IPS DF 19.7 (cell line): ENCODE measurements at regions not wholly inside any gene's neighbourhood (a gene's known extent, or its start where the extent isn't known, plus 50 kb on each side); places are given as distances from the start of the nearest gene placed in this dataset.
"Not testable (repeated sequence)": the region's sequence is repeated elsewhere in the genome, so short reads cannot be mapped to it uniquely, and the experiment has no call there.

Experiments
- DNase-seq: peaks from one replicate; pipeline ENCODE4 v3.0.0-alpha.2; 2013; ENCODE audit warnings: low read depth, low spot score

DNA sequence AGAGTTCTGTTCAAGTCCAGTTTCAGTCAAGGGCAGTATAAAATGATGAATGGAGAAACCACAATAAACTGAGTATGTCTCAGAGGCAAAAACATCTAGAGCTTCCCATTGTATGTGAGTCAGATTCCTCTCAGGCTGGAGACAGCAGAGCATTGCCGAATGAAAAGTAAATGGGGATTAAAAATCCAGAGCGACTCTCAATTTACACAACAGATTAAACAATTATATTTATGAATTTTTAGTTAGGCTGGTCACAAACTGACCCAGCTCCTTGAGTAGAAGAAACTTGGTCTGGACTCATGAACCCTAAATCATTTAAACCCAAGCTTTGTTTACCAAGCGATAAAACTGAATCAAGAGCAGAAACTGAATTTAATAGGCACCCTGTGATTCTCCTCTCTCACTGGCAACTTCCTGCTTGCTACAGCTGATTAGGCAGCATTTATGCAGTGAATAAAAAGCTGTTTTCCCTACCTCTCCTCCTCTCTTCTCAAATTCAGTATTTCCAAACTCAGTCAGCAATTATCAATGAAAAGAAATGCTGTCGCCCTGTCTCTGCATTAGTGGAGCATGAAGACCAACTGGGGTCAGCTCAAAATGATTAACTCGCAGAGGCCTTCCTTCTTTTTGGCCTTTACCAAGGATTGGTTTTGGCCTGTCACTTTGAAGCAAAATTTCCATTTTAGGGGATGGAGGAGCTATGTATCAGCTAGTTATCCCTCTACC is 568.0 kb downstream of the PDHA2 start:
- no peak for DNase-seq

DNA sequence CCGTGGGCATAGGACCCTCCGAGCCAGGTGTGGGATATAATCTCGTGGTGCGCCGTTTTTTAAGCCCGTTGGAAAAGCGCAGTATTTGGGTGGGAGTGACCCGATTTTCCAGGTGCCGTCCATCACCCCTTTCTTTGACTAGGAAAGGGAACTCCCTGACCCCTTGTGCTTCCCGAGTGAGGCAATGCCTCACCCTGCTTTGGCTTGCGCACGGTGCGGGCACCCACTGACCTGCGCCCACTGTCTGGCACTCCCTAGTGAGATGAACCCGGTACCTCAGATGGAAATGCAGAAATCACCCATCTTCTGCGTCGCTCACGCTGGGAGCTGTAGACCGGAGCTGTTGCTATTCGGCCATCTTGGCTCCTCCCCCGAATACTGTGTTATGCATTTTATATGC is 575.0 kb downstream of the PDHA2 start:
- DNase-seq, result not testable (repeated sequence)

DNA sequence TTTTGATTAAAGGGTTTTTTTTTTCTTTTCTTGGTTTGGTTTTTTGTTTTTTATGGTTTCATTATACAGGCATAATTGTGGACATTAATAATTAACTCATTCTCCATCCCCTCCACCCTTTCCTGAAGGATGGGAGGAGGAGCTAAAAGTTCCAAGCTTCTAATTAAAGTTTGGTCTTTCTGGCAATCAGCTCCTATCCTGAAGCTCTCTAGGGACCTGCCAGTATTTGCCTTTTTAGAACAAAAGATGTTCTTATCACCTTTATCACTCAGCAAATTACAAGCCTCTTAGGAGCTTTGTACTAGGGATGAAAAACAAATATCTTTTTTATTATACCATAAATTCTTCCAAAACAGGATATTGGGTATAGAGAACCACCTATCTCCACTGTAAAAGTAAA is 589.8 kb downstream of the PDHA2 start:
- DNase-seq, result no peak

DNA sequence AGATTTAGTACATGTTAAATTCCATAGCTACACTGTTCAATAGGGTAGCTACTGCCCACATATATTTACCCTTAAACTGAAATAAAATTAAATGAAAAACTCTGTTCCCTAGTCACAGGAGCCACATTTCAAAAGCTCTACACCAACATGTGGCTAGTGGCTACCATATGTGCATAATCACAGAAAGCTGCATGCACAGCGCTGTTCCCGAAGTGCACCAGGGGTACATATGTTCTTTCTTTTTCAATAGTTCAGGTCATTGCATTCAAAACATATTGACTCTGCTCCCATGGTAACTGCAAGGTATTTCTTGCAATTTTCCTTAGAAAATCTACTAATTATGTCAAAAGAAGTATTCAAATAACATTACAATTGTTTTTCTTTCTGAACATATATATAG is 591.2 kb downstream of the PDHA2 start:
- DNase-seq, result no peak

DNA sequence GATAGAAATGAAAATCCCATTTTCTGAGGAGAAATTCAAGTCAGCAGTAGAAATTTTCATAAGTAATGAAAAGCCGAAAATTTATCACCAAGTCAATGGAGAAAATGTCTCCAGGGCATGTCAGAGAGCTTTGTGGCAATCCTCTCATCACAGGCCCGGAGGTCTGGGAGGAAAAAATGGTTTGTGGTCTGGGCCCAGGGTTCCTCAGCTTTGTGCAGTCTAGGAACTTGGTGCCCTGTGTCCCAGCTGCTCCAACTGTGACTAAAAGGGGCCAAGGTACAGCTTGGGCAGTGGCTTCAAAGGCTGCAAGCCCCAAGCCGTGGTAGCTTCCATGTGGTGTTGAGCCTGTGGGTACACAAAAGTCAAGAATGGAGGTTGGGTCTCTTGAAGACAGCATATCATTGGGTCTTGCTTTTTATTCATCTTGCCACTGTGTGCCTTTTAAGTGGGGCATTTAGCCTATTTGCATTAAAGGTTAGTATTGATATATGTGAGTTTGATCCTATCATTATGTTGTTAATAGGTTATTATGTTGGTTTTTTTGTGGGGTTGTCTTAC is 608.5 kb downstream of the PDHA2 start:
- no peak for DNase-seq

DNA sequence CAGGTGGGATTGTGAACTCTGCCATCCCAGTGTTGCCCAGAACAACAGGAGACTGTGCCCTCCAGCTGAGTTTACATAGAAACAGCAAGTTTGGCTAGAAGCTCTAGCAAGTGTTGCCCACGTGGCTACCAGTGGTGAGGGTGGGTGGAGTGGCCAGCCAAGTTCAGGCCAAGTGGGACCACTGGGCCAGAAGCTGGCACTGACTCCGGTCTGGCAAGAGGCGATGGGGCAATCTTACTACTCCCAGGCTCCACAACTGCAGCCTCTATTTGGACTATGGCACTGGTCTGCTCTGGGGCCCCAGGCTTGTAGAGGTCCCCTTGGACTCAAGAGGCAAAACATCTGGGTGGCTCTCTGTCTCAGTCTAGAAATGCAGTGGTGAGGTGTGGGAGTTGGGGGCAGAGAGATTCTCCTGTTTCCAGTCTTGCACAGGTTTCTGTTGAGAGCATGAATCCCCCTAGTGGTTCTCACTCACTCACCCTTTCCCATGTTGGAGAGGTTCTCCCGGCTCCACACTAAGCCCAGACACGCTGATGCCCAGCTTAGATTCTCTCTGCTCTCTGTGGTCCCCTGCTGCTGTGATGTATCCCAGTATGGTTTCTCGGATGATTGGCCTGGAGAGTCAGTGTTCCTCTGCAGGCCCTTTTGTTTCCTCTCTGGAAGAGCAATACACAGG is 615.3 kb downstream of the PDHA2 start:
- DNase-seq, result no peak

DNA sequence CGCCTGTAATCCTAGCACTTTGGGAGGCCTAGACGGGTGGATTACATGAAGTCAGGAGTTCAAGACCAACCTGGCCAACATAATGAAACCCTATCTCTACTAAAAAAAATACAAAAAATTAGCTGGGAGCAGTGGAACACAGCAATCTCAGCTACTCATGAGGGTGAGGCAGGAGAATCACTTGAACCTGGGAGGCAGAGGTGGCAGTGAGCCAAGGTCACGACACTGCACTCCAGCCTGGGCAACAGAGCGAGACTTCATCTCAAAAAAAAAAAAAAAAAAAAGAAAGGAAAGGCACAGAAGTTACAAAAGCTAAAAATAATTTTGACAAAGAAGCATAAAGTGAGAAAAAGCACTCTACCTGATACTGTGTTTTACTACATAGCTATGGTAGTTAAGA is 618.1 kb downstream of the PDHA2 start:
- DNase-seq, result not testable (repeated sequence)

DNA sequence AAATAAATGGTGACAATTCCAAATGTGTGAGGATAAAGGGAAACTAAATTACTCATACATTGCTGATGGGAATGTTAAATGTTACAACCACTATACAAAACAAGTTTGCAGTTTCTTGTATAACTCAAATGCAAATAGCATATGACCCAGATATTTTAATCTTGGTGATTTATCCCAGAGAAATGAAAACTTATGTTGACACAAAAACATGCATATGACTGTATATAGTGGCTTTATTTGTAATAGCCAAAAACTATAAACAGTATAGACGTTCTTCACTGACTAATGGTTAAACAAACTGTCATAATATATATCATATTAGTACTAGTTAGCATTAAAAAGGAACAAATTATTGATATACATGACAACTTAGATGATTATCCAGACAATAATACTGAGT is 619.2 kb downstream of the PDHA2 start:
- DNase-seq, result no peak

DNA sequence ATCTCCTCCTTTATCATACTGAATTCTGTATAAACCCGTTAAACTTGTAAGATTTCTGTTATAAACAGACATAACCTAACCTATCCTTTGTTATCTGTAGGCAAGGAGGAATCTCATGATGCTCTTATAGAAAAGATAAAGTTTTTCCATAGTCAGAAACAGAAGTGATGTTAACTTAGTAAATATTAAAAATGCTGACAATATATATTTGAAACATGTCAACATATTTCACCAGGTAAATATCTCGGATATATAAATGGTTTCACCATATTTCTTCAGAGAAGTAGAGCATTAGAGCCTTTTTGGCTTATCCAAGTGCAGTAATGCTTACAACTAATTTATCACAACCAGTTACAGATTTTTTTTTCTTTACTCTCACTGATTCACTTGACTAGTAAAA is 625.9 kb downstream of the PDHA2 start:
- no peak for DNase-seq

DNA sequence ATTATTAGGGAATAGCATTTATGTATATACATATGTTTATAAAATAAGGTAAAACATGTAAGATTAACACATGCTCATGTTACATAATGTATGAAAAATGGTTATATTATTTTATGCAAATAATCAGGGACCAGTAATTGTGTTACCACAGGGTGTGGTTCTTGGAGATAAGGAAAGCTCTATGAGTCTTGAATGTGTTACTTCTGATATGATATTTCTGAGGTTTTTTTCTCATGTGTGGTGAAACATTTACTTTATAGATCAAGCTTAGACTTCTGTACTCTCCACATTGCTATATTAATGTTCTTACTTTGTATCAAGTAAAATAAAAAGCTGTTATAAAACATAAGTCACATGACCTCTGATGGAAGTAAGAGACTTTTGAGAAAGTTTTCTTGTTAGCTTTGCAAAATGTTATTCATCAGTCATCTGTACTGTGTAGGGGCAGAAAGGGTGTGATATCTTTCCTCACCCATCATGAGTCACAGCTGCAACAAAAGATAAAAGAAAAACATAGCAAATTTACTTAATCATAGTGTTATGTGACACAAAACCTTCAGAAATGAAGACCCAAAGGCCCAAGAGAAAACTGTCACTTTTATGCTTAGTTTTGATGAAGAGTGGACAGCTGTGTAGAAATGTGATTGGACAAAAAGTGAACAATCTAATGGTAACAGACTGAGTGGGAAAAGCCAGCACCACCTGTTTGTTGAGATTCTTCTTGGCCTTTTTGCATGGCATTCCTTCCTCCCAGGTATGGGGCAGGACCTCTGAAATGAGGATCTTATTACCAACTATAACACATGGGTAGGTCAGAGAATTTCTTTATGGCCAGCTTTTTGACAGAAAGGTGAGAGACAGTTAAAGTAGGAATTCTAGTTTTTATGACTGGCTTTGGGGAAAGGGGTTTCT is 632.3 kb downstream of the PDHA2 start:
- no peak for DNase-seq

DNA sequence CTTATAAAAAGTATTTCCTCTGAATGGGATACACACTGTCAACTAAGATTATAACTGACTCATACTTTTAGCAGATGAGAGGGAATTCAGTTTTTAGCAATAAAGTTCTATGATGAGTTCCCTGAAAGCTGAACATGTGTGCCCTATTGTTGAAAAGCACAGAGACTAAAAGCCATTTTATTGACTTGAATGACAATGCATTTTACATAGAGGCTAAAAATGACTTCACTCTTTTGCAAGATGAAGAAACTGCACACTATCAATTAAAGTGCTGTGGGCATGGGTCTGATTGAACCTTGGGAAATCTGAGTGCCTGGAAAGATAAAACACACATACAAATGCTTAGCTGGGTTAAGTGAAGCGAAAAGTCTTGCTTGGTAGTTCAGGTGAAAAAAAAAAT is 633.4 kb downstream of the PDHA2 start:
- DNase-seq, result no peak

DNA sequence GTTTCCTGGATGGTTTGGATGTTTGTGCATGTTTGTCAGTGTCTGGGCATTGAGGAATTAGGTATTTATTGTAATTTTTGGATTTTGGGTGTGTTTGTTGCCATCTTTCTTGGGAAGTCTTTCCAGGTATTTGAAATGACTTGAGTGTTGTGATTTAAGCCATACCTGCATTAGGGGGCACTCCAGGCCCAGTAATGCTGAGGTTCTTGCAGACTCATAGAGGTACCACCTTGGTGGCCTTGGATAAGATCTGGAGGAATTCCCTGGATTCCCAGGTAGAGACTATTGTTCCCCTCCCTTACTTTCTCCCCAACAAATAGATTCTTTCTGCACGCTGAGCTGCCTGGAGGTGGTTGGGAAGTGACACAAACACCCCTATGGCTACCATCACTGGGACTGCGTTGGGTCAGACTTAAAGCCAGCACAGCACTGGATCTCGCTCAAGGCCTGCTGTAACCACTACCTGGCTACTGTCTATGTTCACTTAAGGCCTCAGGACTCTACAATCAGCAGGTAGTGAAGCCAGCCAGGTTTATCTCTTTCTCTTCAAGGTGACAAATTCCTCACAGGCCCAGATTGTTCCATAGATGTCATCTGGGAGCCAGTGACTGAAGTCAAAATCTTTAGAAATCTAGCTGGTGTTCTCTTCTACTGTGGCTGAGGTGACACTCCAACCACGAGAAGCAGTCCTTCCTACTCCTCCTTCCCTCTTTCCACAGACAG is 643.6 kb downstream of the PDHA2 start:
- peak; percentile 25 for DNase-seq

DNA sequence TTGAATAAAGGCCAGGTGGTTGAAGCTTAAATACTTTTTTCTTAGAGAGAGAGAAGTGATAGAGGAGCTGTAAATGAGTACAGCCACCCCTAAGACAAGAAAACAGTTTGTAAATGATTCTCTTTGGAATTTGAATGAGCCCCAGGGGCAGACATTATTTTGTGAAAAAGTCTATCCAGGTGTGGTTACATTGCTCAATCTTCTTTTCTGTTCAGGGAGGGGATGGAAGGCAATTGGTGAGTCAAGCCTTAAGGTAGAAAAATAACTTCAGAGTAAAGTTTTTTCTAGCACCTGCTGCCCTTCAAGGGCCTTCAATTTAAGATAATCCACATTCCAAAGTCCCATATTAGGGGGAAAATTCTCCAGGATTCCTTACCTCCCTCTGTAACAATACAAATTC is 646.7 kb downstream of the PDHA2 start:
- no peak for DNase-seq

DNA sequence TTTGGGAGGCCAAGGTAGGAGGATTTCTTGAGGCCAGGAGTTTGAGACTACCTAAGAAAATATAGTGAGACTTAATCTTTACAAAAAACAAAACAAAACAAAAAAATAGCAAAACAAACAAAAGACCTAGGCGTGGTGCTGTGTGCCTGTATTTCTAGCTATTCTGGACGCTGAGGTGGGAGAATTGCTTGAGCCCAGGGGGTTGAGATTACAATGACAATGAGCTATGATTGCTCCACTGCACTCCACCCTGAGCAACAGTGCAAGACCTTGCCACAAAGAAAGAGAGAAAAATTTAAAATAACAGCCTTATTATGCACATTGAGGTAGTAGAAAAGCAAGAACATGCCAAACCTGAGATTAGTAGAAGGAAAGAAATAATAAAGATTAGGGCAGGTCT is 657.7 kb downstream of the PDHA2 start:
- DNase-seq, result no peak

DNA sequence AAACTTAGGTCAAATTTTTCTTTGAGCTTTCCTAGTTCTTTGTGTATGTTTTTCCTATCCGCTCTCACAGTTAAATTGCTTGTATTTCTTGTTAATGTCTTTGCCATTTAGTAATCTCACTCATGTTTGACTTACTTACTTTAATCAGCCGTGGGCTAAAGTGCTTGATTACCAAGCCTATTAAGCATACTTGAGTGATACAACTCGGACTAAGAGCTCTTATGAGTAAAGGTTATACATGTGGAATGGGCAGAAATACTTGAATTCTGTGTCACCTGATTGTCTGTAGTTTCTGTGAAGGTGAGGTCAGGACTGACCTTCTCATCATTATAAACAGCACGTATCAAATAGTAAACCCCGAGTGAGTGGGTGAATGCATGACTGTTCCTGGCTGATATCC is 664.5 kb downstream of the PDHA2 start:
- no peak for DNase-seq

DNA sequence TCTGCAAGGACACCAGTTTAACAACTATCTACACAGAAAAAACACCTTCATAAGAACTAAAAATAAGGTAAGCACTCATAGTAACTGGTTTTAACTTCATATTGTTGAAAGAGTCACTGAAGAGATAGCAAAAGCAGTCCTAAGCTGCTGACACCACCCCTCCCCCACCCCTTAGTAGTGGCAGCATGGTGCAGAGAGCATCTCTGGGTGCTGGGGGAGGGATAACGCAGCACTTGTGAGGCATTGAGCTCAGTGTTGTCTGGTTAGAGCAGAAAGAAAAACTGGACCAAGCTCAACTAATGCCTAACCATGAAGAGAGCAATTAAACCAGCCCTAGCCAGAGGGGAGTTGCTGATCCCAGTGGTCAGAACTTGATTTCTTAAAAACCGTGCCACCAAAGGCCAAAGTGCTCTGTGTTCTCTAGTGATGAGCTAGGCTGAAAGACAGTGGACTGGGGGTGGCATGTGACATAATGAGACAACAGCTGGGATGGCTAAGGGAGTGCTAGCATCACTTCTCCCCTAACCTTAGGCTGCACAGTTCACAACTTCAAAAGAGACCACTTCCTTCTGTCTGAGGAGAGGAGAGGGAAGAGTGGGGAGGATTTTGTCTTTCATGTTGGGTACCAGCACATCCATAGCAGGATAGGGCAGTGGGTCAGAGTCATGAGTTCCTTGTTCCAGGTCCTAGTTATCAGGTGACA is 669.3 kb downstream of the PDHA2 start:
- DNase-seq, result no peak

DNA sequence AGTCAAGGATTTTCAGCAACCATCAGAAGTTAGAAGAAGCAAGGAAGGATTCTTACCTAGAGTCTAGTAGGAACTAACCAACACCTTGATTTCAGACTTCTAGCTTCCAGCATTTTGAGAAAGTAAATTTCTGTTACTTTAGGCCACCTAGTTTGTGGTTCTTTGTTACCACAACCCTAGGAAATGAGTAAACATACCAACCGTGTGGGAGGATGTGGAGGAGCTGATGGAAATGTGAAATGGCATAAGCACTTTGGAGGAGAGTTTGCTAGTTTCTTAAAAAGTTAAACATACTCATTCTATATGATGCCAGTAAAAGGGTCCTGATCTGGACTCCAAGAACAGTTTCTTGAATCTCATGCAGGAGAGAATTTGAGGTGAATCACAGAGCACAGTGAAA is 679.4 kb downstream of the PDHA2 start:
- no peak for DNase-seq

DNA sequence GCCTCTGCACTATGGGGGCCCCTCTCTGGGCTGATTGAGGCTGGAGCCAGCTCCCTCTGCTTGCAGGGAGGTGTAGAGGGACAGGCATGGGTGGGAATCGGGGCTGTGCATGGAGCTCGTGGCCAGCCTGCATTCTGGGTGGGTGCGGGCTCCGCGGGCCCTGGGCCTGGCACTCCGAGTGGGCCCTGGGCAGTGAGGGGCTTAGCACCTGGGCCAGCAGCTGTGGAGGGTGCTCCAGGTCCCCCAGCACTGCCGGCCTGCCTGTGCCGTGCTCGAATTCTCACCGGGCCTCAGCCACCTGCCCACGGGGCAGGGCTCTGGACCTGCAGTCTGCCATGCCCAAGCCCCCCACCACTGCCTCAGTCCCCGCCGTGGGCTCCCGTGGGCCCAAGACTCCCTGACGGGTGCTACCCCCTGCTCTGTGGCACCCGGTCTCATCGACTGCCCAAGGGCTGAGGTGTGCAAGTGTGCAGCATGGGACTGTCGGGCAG is 681.2 kb downstream of the PDHA2 start:
- no peak for DNase-seq

DNA sequence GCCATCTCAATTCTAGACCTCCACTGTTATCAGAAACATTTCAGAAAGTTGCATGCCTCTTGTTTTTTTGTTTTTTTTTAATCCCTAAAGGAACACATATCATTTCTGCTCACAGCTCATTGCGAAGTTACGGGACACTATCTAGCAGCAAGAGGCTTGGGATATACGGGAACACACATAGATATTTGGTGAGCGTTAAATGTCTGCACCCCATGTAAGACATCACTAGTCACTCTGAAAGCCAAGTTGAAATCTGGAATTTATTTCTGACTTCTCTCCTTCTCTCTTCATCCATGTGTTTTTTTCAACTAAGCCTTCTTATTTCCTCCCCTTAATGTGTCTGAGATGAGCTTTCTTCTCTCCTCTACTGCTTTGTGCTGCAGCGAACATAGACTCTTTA is 683.7 kb downstream of the PDHA2 start:
- DNase-seq, result no peak

DNA sequence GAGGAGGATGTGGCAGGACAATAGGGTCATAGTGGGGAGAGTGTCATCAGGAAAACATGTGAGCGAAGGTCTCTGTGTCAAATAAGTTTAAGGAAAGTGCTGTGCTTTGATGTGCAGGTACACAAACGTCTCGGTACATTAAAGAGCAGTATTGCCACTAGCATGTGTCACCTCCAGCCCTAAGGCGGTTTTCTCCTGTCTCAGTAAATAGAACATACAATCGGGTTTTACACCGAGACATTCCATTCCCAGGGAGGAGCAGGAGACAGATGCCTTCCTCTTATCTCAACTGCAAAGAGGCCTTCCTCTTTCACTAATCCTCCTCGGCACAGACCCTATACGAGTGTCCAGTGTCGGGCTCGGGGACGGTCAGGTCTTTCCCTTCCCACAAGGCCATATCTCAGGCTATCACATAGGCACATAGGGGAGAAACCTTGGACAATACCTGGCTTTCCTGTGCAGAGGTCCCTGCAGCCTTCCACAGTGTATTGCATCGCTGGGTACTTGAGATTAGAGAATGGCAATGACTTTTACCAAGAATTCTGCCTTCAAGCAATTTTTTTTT is 684.5 kb downstream of the PDHA2 start:
- no peak for DNase-seq
